GM21381 (cell line): ENCODE measurements at regions not wholly inside any gene's neighbourhood (a gene's known extent, or its start where the extent isn't known, plus 50 kb on each side); places are given as distances from the start of the nearest gene placed in this dataset.

Experiments used
- ATAC-seq: cut with Tn5 transposase; IDR thresholded peaks from one replicate; pipeline ENCODE4 v1.9.1; 2021; ENCODE audit warnings: mild to moderate bottlenecking, moderate library complexity; ENCODE audit not compliant: unreplicated experiment

GRCh38 chr18:34590503-34590902, 119.6 kb upstream of the DTNA start:
- no peak for ATAC-seq

- ATAC-seq = no peak
Observed at GRCh38 chr18:34591920-34592444, 118.1 kb upstream of the DTNA start.

- ATAC-seq = no peak
Observed at GRCh38 chr18:34592481-34592880, 117.6 kb upstream of the DTNA start.

GRCh38 chr18:34592961-34593382, 117.1 kb upstream of the DTNA start:
- ATAC-seq = no peak

- ATAC-seq = no peak
Observed at GRCh38 chr18:34594266-34594665, 115.8 kb upstream of the DTNA start.

- ATAC-seq = no peak
Observed at GRCh38 chr18:34595690-34596089, 114.4 kb upstream of the DTNA start.

GRCh38 chr18:34598120-34598635, 111.9 kb upstream of the DTNA start:
- ATAC-seq = no peak

GRCh38 chr18:34600158-34600557, 109.9 kb upstream of the DTNA start:
- ATAC-seq = no peak

- ATAC-seq = no peak
Observed at GRCh38 chr18:34600874-34601656, 109.0 kb upstream of the DTNA start.

- ATAC-seq = no peak
Observed at GRCh38 chr18:34604591-34604990, 105.5 kb upstream of the DTNA start.

- no peak for ATAC-seq
Observed at GRCh38 chr18:34606851-34607250, 103.2 kb upstream of the DTNA start.

GRCh38 chr18:34608064-34608463, 102.0 kb upstream of the DTNA start:
- no peak for ATAC-seq

- no peak for ATAC-seq
Observed at GRCh38 chr18:34609986-34610648, 100.0 kb upstream of the DTNA start.

- no peak for ATAC-seq
Observed at GRCh38 chr18:34611904-34612303, 98.2 kb upstream of the DTNA start.

- ATAC-seq = no peak
Observed at GRCh38 chr18:34620258-34620861, 89.7 kb upstream of the DTNA start.

- no peak for ATAC-seq
Observed at GRCh38 chr18:34623557-34623956, 86.5 kb upstream of the DTNA start.

- no peak for ATAC-seq
Observed at GRCh38 chr18:34624551-34624950, 85.5 kb upstream of the DTNA start.

GRCh38 chr18:34626404-34627136, 83.5 kb upstream of the DTNA start:
- no peak for ATAC-seq

GRCh38 chr18:34627137-34627920, 82.8 kb upstream of the DTNA start:
- no peak for ATAC-seq
